ENCODE measurements at regions not wholly inside any gene's neighbourhood (a gene's known extent, or its start where the extent isn't known, plus 50 kb on each side); places are given as distances from the start of the nearest gene placed in this dataset.

- DNase-seq (ENCODE audit: low read depth in 2 of 3, low spot score in 1 of 3), result no peak
Observed at GRCh38 chr2:19748711-19749506, 152.9 kb downstream of the TTC32 start.

- DNase-seq (ENCODE audit: low read depth in 2 of 3, low spot score in 1 of 3), result no peak
Observed at GRCh38 chr2:19748073-19748375, 153.8 kb downstream of the TTC32 start.

- no peak for DNase-seq (ENCODE audit: low read depth in 2 of 3, low spot score in 1 of 3)
Observed at GRCh38 chr2:19747310-19748072, 154.3 kb downstream of the TTC32 start.

- DNase-seq (ENCODE audit: low read depth in 2 of 3, low spot score in 1 of 3), result no peak
Observed at GRCh38 chr2:19746611-19747309, 155.0 kb downstream of the TTC32 start.

GRCh38 chr2:19746137-19746600, 155.6 kb downstream of the TTC32 start:
- no peak for DNase-seq (ENCODE audit: low read depth in 2 of 3, low spot score in 1 of 3)

GRCh38 chr2:19745318-19746136, 156.3 kb downstream of the TTC32 start:
- DNase-seq (ENCODE audit: low read depth in 2 of 3, low spot score in 1 of 3), result no peak

- DNase-seq (ENCODE audit: low read depth in 2 of 3, low spot score in 1 of 3), result no peak
Observed at GRCh38 chr2:19744456-19745199, 157.2 kb downstream of the TTC32 start.

GRCh38 chr2:19743641-19744040, 158.1 kb downstream of the TTC32 start:
- no peak for DNase-seq (ENCODE audit: low read depth in 2 of 3, low spot score in 1 of 3)

- no peak for DNase-seq (ENCODE audit: low read depth in 2 of 3, low spot score in 1 of 3)
Observed at GRCh38 chr2:19742872-19743271, 158.9 kb downstream of the TTC32 start.

GRCh38 chr2:19739256-19739655, 162.5 kb downstream of the TTC32 start:
- DNase-seq (ENCODE audit: low read depth in 2 of 3, low spot score in 1 of 3), result no peak

- no peak for DNase-seq (ENCODE audit: low read depth in 2 of 3, low spot score in 1 of 3)
Observed at GRCh38 chr2:19738707-19739106, 163.1 kb downstream of the TTC32 start.

GRCh38 chr2:19736191-19736831, 165.5 kb downstream of the TTC32 start:
- no peak for DNase-seq (ENCODE audit: low read depth in 2 of 3, low spot score in 1 of 3)

- DNase-seq (ENCODE audit: low read depth in 2 of 3, low spot score in 1 of 3), result no peak
Observed at GRCh38 chr2:19733951-19734425, 167.8 kb downstream of the TTC32 start.

- DNase-seq (ENCODE audit: low read depth in 2 of 3, low spot score in 1 of 3), result no peak
Observed at GRCh38 chr2:19733390-19733789, 168.4 kb downstream of the TTC32 start.

- DNase-seq (ENCODE audit: low read depth in 2 of 3, low spot score in 1 of 3), result no peak
Observed at GRCh38 chr2:19732255-19732654, 169.5 kb downstream of the TTC32 start.

GRCh38 chr2:19731515-19731914, 170.3 kb downstream of the TTC32 start:
- DNase-seq (ENCODE audit: low read depth in 2 of 3, low spot score in 1 of 3), result no peak

GRCh38 chr2:19731037-19731436, 170.7 kb downstream of the TTC32 start:
- no peak for DNase-seq (ENCODE audit: low read depth in 2 of 3, low spot score in 1 of 3)

GRCh38 chr2:19728125-19728524, 173.7 kb downstream of the TTC32 start:
- no peak for DNase-seq (ENCODE audit: low read depth in 2 of 3, low spot score in 1 of 3)

- no peak for DNase-seq (ENCODE audit: low read depth in 2 of 3, low spot score in 1 of 3)
Observed at GRCh38 chr2:19725392-19725791, 176.4 kb downstream of the TTC32 start.

GRCh38 chr2:19723021-19723420, 178.8 kb downstream of the TTC32 start:
- DNase-seq (ENCODE audit: low read depth in 2 of 3, low spot score in 1 of 3), result no peak

Measured in stimulated activated CD4-positive, alpha-beta T cell treated with anti-CD3 and anti-CD28 coated beads, Interleukin-12 subunit alpha, Interleukin-12 subunit beta, amount 100 ng/mL, for 48 hours (primary cell).